Endothelial cell of umbilical vein (primary cell): ENCODE measurements at regions not wholly inside any gene's neighbourhood (a gene's known extent, or its start where the extent isn't known, plus 50 kb on each side); places are given as distances from the start of the nearest gene placed in this dataset.

Source experiments
- BruUV-seq: library from RNA; stranded (reverse); fragments of 400-500 nt; replicated peaks from 2 replicates; lab custom pipeline; 2021; lab: Mats Ljungman, UMichigan
- CTCF ChIA-PET: fragments of 300-600, 350-600 bp; sonication (Branson Sonifier 250); formaldehyde crosslinking; loops from one replicate; lab custom pipeline; 2021; ENCODE audit warnings: antibody characterized with exemption, inconsistent platforms; lab: Charles Lee
- POLR2A ChIA-PET: fragments of 300-600, 350-600 bp; sonication (Branson Sonifier 250); formaldehyde crosslinking; loops from one replicate; lab custom pipeline; 2021; ENCODE audit warnings: antibody characterized with exemption, inconsistent platforms; lab: Charles Lee
- DNase-seq: peaks from one replicate; pipeline ENCODE4 v3.0.0-alpha.2; 2011; ENCODE audit warnings: low read depth, low spot score
- FAIRE-seq: peaks from 2 replicates; lab custom pipeline; 2011; peaks lifted over from hg19 to GRCh38; lab: Jason Lieb, UNC
- H2AFZ ChIP-seq: 2 replicates; pipeline ENCODE4 v1.6.0; 2012; ENCODE audit warnings: low read depth, low read length, control low read depth, inconsistent platforms
- H3K27ac ChIP-seq: 2 replicates; pipeline ENCODE4 v1.5.1; 2011; ENCODE audit warnings: low read depth, mild to moderate bottlenecking, control low read depth, low read length, moderate library complexity; ENCODE audit not compliant: insufficient read depth
- H3K27me3 ChIP-seq, 2 experiments: 2 replicates each; pipeline versions ENCODE4 v1.6.0 to v1.6.1; 2011; ENCODE audit warnings: low read length in 2 of 2, mixed read lengths in 1 of 2; ENCODE audit not compliant: control insufficient read depth in 2 of 2, insufficient read depth in 2 of 2
- H3K36me3 ChIP-seq, 2 experiments: 2 replicates in 1 of 2; 3 replicates in 1 of 2; pipeline ENCODE4 v1.5.1; 2011; ENCODE audit warnings: low read length in 2 of 2, mild to moderate bottlenecking in 1 of 2, moderate library complexity in 1 of 2; ENCODE audit not compliant: control insufficient read depth in 2 of 2, insufficient read depth in 2 of 2; ENCODE audit errors: extremely low read depth in 1 of 2
- H3K4me1 ChIP-seq: 3 replicates; pipeline ENCODE4 v1.5.1; 2011; ENCODE audit warnings: mild to moderate bottlenecking, low read length; ENCODE audit not compliant: control insufficient read depth, insufficient read depth; ENCODE audit errors: extremely low read depth
- H3K4me2 ChIP-seq: 2 replicates; pipeline ENCODE4 v1.6.1; 2011; ENCODE audit warnings: low read length, control low read depth, mixed read lengths; ENCODE audit not compliant: insufficient read depth
- H3K4me3 ChIP-seq, 3 experiments: fragments of 200-600 bp in 1 of 3; sonication (generic), shearing (Covaris generic) in 1 of 3; replicated peaks in 1 of 3; 2 replicates each; pipeline ENCODE4 v1.5.1; 2011 to 2016; ENCODE audit warnings: control low read depth in 3 of 3, low read length in 3 of 3, mild to moderate bottlenecking in 2 of 3, inconsistent platforms in 1 of 3, low read depth in 1 of 3, moderate library complexity in 1 of 3; ENCODE audit not compliant: insufficient read depth in 1 of 3
- H3K79me2 ChIP-seq: 2 replicates; pipeline ENCODE4 v1.6.0; 2012; ENCODE audit warnings: low read length, inconsistent platforms; ENCODE audit not compliant: control insufficient read depth, insufficient read depth
- H3K9ac ChIP-seq: replicated peaks from 2 replicates; pipeline ENCODE3; 2011; ENCODE audit warnings: low read length, control low read depth; ENCODE audit not compliant: insufficient read depth; ENCODE audit errors: extremely low read depth
- H3K9me1 ChIP-seq: replicated peaks from 3 replicates; pipeline ENCODE4 v1.6.0; 2011; ENCODE audit warnings: mild to moderate bottlenecking, low read length; ENCODE audit not compliant: control insufficient read depth, insufficient read depth; ENCODE audit errors: extremely low read depth
- H3K9me3 ChIP-seq: replicated peaks from 2 replicates; pipeline ENCODE4 v1.5.1; 2012; ENCODE audit warnings: low read length, inconsistent platforms; ENCODE audit not compliant: control insufficient read depth, insufficient read depth
- H4K20me1 ChIP-seq: replicated peaks from 2 replicates; pipeline ENCODE3; 2011; ENCODE audit warnings: mild to moderate bottlenecking, low read length; ENCODE audit not compliant: control insufficient read depth, insufficient read depth; ENCODE audit errors: extremely low read depth
- CTCF ChIP-seq, 2 donors: IDR thresholded peaks; 1 replicate in 1 of 2; 2 replicates in 1 of 2; pipeline ENCODE4 v1.5.1; 2011; ENCODE audit warnings: low read length in 2 of 2, mild to moderate bottlenecking in 2 of 2, moderate library complexity in 2 of 2, control low read depth in 1 of 2, inconsistent platforms in 1 of 2, low read depth in 1 of 2; ENCODE audit not compliant: insufficient read depth in 1 of 2; ENCODE audit errors: extremely low read depth in 1 of 2
- EZH2 ChIP-seq: IDR thresholded peaks from 2 replicates; pipeline ENCODE4 v1.6.1; 2012; ENCODE audit warnings: borderline replicate concordance, low read depth, mild to moderate bottlenecking, moderate library complexity, low read length, inconsistent platforms; ENCODE audit not compliant: severe bottlenecking
- FOS ChIP-seq: IDR thresholded peaks from 2 replicates; pipeline ENCODE4 v1.6.1; 2011; ENCODE audit warnings: mild to moderate bottlenecking, low read length, moderate library complexity, borderline replicate concordance; ENCODE audit not compliant: insufficient read depth
- GATA2 ChIP-seq: IDR thresholded peaks from 2 replicates; pipeline ENCODE4 v1.7.0; 2011; ENCODE audit warnings: low read depth, mild to moderate bottlenecking, moderate library complexity, mixed read lengths, low read length; ENCODE audit not compliant: insufficient read length, insufficient read depth
- JUN ChIP-seq: IDR thresholded peaks from 2 replicates; pipeline ENCODE4 v1.6.1; 2011; ENCODE audit warnings: borderline replicate concordance, low read depth; ENCODE audit not compliant: insufficient read length, insufficient read depth
- MAX ChIP-seq: IDR thresholded peaks from 2 replicates; pipeline ENCODE4 v1.6.1; 2011; ENCODE audit not compliant: insufficient read depth, insufficient read length
- MYC ChIP-seq: IDR thresholded peaks from one replicate; pipeline ENCODE4 v1.6.1; 2011; ENCODE audit warnings: mild to moderate bottlenecking, low read depth, low read length
- POLR2A ChIP-seq: IDR thresholded peaks from 2 replicates; pipeline ENCODE4 v1.6.1; 2012; ENCODE audit warnings: low read depth, mild to moderate bottlenecking, control low read depth, low read length
- POLR2AphosphoS5 ChIP-seq: IDR thresholded peaks from 2 replicates; pipeline ENCODE4 v1.6.1; 2012; ENCODE audit warnings: low read depth, mild to moderate bottlenecking, control low read depth, low read length, moderate library complexity; ENCODE audit not compliant: insufficient read depth
- dilution Hi-C: fragments of 300-500 bp; cut with MboI; formaldehyde crosslinking; loops from one replicate; pipeline ENCODE4 v1.15.0; 2019; ENCODE audit warnings: low sequenced_read_pairs; ENCODE audit not compliant: extremely low pct_ligation_motif_present
- intact Hi-C: fragments of 100-400 bp; cut with micrococcal nuclease; formaldehyde crosslinking; loops from one replicate; pipeline ENCODE4 v1.10.0; 2022

DNA sequence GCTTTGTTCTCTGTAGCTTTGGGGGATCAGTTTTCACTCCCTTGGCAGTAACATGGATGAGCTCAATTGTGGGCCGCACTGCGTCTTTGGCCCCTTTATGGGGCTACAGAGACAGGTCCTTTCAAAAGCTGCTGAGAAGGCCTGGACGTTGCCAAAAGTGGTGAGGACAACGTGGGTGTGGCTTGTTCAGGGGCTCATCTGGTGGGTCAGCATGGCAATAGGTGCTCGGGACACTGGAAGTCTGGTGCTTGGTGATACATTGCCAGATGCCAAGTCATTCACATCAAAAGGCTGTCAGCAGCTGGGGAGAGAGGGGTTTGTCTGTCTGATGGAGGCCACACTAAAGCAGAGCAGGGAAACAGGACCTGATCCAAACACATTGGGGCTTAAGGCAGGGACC lies 149.8 kb upstream of the EOLA2 start:
- ChIA-PET POLR2A (no interaction called here), CTCF (interaction anchor here (1.1 kb wide), 1 partner anchor 12 kb away, joined by 3 read pairs; no protein-coding TSS in a partner anchor)
- FAIRE-seq = no peak
- H3K27ac ChIP-seq = no peak overlapping the region
- DNase-seq = no peak
- H3K9me1 ChIP-seq = no peaks in the 10 kb centered on the region
- no peaks in the 10 kb centered on the region for H3K27me3 ChIP-seq
- dilution Hi-C loops (no loop called here), intact Hi-C loops (loop anchor here (5.0 to 10.0 kb wide), 5 partner anchors 51 to 417 kb away; partner anchors contain the start of gene MAMLD1)
- H3K79me2 ChIP-seq = no peaks in the 10 kb centered on the region
- no peaks in the 10 kb centered on the region for H4K20me1 ChIP-seq
- H3K4me1 ChIP-seq = peaks cover 27% of the 10 kb centered on the region
- H3K4me3 ChIP-seq = no peak overlapping the region
- no peak overlapping the region for H3K9ac ChIP-seq
- no peaks in the 10 kb centered on the region for H3K36me3 ChIP-seq
- TF ChIP-seq GATA2 (no peak), MAX (no peak), MYC (no peak), POLR2AphosphoS5 (no peak), POLR2A (no peak), JUN (no peak)
- H3K4me2 ChIP-seq = no peak overlapping the region
- no peak overlapping the region for H2AFZ ChIP-seq
- BruUV-seq = no TSS peak
- no peaks in the 10 kb centered on the region for H3K9me3 ChIP-seq

DNA sequence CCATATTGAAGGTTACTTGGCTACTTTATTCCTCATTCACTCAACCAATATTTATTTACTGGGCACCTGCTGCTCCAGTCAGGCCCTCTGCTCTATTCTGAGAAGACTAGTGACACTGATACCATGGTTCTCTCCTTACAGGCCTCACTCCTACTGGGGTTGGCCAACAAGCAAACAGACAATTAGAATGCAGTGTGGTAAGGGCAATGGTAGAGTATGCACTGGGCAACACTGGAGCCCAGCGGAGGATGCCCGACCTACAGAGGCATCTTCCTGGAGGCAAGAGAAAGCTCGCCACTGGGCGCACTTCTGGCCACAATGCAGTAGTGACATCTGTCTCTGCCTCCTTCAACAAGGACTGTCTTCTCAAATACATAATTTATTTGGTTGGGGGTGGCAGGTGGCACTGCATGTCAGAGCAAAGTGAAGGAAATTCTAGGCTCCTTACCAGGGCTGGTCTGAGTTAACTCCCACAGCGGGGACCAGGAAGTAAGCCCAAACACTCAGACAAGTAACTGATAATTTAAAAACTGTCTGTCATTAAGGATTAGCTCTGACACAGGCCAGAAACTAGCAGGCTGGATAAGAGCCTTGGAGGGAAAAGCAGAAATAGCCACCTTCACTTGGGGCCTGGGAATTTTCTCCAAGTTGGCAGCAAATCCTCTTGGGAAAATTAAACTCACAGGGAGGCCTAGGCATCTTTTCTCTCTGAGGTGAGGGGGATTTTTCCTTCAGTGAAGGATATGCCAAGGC lies 150.7 kb upstream of the EOLA2 start:
- CTCF ChIA-PET = no interaction called here

More for the DNA sequence above, 150.7 kb upstream of the EOLA2 start:
- TF ChIP-seq CTCF (IDR thresholded peaks at IDR 0.05; ENCODE audit: extremely low read depth in 1 of 2, insufficient read depth in 1 of 2, low read depth in 1 of 2, low read length in 2 of 2) (no peak), EZH2 (no peak), MYC (no peak), FOS (no peak), JUN (no peak), POLR2AphosphoS5 (no peak)
- intact Hi-C loops (loop anchor here (5.0 to 10.0 kb wide), 5 partner anchors 52 to 416 kb away; partner anchors contain the start of gene MAMLD1), dilution Hi-C loops (no loop called here)
- H3K9ac ChIP-seq = no peak overlapping the region
- no peak for DNase-seq
- H2AFZ ChIP-seq = no peak overlapping the region
- POLR2A ChIA-PET = no interaction called here
- no peaks in the 10 kb centered on the region for H3K79me2 ChIP-seq
- peaks cover 23% of the 10 kb centered on the region for H3K4me1 ChIP-seq
- BruUV-seq = no TSS peak
- no peaks in the 10 kb centered on the region for H3K9me3 ChIP-seq
- no peaks in the 10 kb centered on the region for H4K20me1 ChIP-seq
- no peaks in the 10 kb centered on the region for H3K36me3 ChIP-seq
- no peaks in the 10 kb centered on the region for H3K27me3 ChIP-seq
- H3K4me3 ChIP-seq = no peak overlapping the region
- no peaks in the 10 kb centered on the region for H3K9me1 ChIP-seq
- no peak for FAIRE-seq
- no peak overlapping the region for H3K27ac ChIP-seq
- H3K4me2 ChIP-seq = no peak overlapping the region
